Stomach (tissue), 8 donors: ENCODE measurements at regions not wholly inside any gene's neighbourhood (a gene's known extent, or its start where the extent isn't known, plus 50 kb on each side); places are given as distances from the start of the nearest gene placed in this dataset.

Experiments used
- DNase-seq, 2 donors: peaks; one replicate each; pipeline versions ENCODE4 v3.0.0 to v3.0.0-alpha.2; 2013 to 2019
- H3K27ac ChIP-seq, 5 donors: fragments of 200-600 bp in 4 of 5; sonication (generic) in 4 of 5; one replicate each; pipeline ENCODE4 v1.5.1; 2013 to 2019; ENCODE audit warnings: mild to moderate bottlenecking in 1 of 5, moderate library complexity in 1 of 5
- H3K27me3 ChIP-seq, 3 donors: fragments of 200-600 bp; sonication (generic); one replicate each; pipeline ENCODE4 v1.5.1; 2017 to 2019; ENCODE audit warnings: mixed run types in 1 of 3
- H3K36me3 ChIP-seq, 4 donors: fragments of 200-600 bp; sonication (generic); 1 replicate in 3 of 4; 2 replicates in 1 of 4; pipeline ENCODE4 v1.5.1; 2016 to 2019
- H3K4me1 ChIP-seq, 4 donors: fragments of 200-600 bp; sonication (generic); one replicate each; pipeline ENCODE4 v1.5.1; 2016 to 2019
- H3K4me3 ChIP-seq, 4 donors: fragments of 200-600 bp; sonication (generic) in 3 of 4; one replicate each; pipeline ENCODE4 v1.5.1; 2016 to 2019; ENCODE audit warnings: mild to moderate bottlenecking in 1 of 4
- H3K9me3 ChIP-seq, 4 donors: fragments of 200-600 bp; sonication (generic); one replicate each; pipeline ENCODE4 v1.5.1; 2016 to 2019
- EP300 ChIP-seq: sonication (generic); formaldehyde crosslinking; IDR thresholded peaks from one replicate; pipeline ENCODE4 v1.6.1; 2017; ENCODE audit warnings: antibody characterized with exemption
- POLR2A ChIP-seq, 4 donors: fragments of 450-650 bp; IDR thresholded peaks; one replicate each; pipeline ENCODE4 v1.6.1; 2016; ENCODE audit warnings: antibody characterized with exemption in 4 of 4, control low read depth in 2 of 4, mild to moderate bottlenecking in 1 of 4, moderate library complexity in 1 of 4
- POLR2AphosphoS5 ChIP-seq, 3 donors: sonication (generic); formaldehyde crosslinking; IDR thresholded peaks; one replicate each; pipeline ENCODE4 v1.6.1; 2016; ENCODE audit warnings: antibody characterized with exemption in 3 of 3
- WGBS, 5 donors: extraction: QIAGEN DNeasy Blood & Tissue Kit in 3 of 5; methylation state at CpG; one replicate each; pipeline versions ENCODE4 v1.1.5 to v1.1.7; 2013 to 2018; 5-methylcytosine and 5-hydroxymethylcytosine counted together
- intact Hi-C: fragments of 100-400 bp; cut with DNase I; formaldehyde crosslinking; loops from one replicate; pipeline ENCODE4 v1.15.1; 2023; ENCODE audit warnings: low total_unique reads
- TF ChIP-seq, protein P1 (sequence below), 7 experiments: fragments of 450-650 bp in 4 of 7; fragments of 200-600 bp in 3 of 7; sonication (generic) in 3 of 7; IDR thresholded peaks; one replicate each; pipeline ENCODE4 v1.5.1; 2016 to 2019; ENCODE audit warnings: antibody characterized with exemption in 7 of 7, control low read depth in 2 of 7, mild to moderate bottlenecking in 1 of 7
- donor health status: healthy with polysubstance abuse.
- donor health status: Bipolar disorder and iron deficiency.
- donor health status: healthy.

DNA sequence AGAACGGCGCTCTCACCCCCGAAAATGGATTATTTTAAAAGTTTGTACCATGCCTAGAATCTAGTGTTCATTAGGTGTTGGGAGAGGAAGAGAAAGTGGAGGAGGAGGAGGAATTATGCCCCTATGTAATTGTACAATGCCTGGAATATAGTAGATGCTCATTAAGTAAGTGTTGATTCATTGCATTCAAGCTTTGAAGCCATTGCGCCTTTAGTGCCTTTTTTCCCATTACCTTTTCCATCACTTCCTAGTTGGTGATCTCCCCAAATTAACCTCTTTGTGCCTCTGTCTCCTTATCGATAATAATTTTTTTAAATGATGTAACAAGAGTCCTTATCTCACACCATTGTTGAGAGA lies 220.7 kb upstream of the PRICKLE2 start:
- Histone ChIP-seq H3K27me3 (peaks cover 0 to 47% (median 11%) of the 10 kb centered on the region in 3 donors), H3K4me3 (peak overlapping the region in 1 of 4 donors; percentile 56), H3K4me1 (peaks cover 19 to 53% (median 42%) of the 10 kb centered on the region in 4 donors), H3K9me3 (no peaks in the 10 kb centered on the region), H3K27ac (no peak overlapping the region), H3K36me3 (no peaks in the 10 kb centered on the region)
- WGBS, 5 donors, result 72 to 92% (median 76%) methylated on average over 5 of the region's 5 CpGs
- no peak for DNase-seq
- no peak for TF ChIP-seq EP300
- no peak for TF ChIP-seq POLR2AphosphoS5 (IDR thresholded peaks at IDR 0.05)
- TF ChIP-seq, protein P1, sequence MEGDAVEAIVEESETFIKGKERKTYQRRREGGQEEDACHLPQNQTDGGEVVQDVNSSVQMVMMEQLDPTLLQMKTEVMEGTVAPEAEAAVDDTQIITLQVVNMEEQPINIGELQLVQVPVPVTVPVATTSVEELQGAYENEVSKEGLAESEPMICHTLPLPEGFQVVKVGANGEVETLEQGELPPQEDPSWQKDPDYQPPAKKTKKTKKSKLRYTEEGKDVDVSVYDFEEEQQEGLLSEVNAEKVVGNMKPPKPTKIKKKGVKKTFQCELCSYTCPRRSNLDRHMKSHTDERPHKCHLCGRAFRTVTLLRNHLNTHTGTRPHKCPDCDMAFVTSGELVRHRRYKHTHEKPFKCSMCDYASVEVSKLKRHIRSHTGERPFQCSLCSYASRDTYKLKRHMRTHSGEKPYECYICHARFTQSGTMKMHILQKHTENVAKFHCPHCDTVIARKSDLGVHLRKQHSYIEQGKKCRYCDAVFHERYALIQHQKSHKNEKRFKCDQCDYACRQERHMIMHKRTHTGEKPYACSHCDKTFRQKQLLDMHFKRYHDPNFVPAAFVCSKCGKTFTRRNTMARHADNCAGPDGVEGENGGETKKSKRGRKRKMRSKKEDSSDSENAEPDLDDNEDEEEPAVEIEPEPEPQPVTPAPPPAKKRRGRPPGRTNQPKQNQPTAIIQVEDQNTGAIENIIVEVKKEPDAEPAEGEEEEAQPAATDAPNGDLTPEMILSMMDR (IDR thresholded peaks at IDR 0.05), result no peak
- TF ChIP-seq POLR2A (IDR thresholded peaks at IDR 0.05), result no peak
- intact Hi-C loops, result no loop called here

DNA sequence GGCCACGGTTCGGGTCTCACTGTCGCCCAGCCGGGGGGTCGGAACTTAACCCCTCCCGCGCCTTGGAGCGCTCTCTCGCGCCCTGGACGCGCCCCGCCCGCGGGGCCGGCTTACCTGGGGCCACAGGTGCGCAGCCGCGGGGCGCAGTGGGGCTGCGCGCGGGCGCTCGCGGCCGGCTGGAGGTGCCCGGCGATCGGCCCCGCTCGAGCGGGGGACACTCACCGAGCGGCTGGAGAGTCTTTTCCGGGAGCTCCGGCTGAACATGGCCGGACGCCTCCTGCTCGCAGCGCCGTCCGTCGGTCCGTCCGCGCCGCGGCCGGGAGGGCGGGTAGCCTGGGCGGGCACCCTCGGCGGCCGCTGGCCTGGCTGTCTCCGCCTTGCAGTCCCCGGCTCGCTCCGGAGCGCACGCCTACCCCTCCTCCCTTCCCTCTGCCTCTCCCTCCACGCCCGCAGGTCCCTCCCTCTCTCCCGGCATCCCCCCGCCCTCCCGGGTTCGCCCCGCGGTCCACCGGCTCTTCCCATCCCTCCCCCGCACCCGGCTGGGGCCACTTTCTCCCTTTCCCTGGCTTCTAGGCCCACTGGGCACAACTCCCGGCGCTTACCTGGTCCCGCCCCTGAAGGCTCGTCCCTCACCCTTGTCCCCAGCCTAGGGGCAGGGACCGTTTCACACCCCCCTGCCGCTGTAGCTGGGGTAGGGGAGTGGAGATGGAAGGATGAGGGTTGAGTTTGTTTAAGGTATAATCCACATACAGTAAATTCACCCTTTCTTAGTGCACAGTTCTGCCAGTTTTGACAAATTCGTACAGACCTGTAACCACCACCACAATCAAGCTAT lies 220.1 kb upstream of the PRICKLE2 start:
- peak overlapping the region; percentile 30 to 67 (median 55) for H3K27ac ChIP-seq
- peaks cover 0 to 48% (median 11%) of the 10 kb centered on the region in 3 donors for H3K27me3 ChIP-seq
- peak; percentile 60 to 90 for DNase-seq
- 3 to 5% (median 4%) methylated on average over 44 to 79 of the region's 79 CpGs for WGBS, 5 donors
- H3K4me1 ChIP-seq, result peaks cover 22 to 54% (median 44%) of the 10 kb centered on the region in 4 donors
- H3K9me3 ChIP-seq, result no peaks in the 10 kb centered on the region
- TF ChIP-seq, protein P1 (IDR thresholded peaks at IDR 0.05), result no peak
- TF ChIP-seq EP300, result no peak
- peak in 1 of 3 donors; percentile 21 for TF ChIP-seq POLR2AphosphoS5 (IDR thresholded peaks at IDR 0.05)
- no peak for TF ChIP-seq POLR2A (IDR thresholded peaks at IDR 0.05)
- peak overlapping the region; percentile 49 to 65 (median 58) for H3K4me3 ChIP-seq
- H3K36me3 ChIP-seq, result no peaks in the 10 kb centered on the region
- intact Hi-C loops, result no loop called here

DNA sequence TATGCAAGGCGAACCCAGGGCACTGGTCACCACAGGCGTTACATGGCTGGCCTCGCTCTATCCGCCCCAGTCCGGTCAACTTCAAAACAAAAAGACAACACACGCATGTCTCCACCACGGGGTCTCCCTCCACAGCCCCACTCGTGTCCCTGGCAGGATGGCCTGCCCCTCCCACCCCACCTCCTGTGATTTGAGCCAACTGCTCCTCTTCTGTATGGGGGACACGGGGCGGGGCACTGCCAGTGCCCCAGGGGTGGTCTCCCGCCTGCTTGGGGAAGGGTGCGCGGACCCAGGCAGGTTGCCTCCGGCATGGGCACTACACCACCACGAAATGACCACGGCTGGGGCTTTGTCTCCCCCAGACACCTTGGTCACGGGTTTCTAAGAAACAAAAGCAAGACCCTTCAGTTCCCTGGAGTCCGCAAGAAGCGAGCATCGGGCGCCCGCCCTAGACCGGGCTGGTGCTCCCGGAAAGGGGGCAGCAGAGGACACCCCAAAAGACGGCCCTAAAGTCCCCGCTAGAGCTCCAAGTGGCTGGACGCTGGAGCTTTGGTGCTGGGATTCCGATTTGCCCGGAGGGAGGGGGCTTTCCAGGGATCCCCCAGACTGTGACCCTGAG lies 219.3 kb upstream of the PRICKLE2 start:
- peak overlapping the region; percentile 49 to 65 (median 58) for H3K4me3 ChIP-seq
- H3K36me3 ChIP-seq, result no peaks in the 10 kb centered on the region
- intact Hi-C loops, result no loop called here
- no peak for TF ChIP-seq EP300
- no peak for TF ChIP-seq POLR2AphosphoS5 (IDR thresholded peaks at IDR 0.05)
- no peak for TF ChIP-seq POLR2A (IDR thresholded peaks at IDR 0.05)
- TF ChIP-seq, protein P1 (IDR thresholded peaks at IDR 0.05), result no peak
- WGBS, 5 donors, result 11 to 14% (median 13%) methylated on average over 22 to 29 of the region's 29 CpGs
- peaks cover 28 to 57% (median 51%) of the 10 kb centered on the region in 4 donors for H3K4me1 ChIP-seq
- peak in 1 of 2 donors; percentile 54 for DNase-seq
- H3K9me3 ChIP-seq, result no peaks in the 10 kb centered on the region
- peaks cover 0 to 48% (median 11%) of the 10 kb centered on the region in 3 donors for H3K27me3 ChIP-seq
- peak overlapping the region; percentile 30 to 67 (median 55) for H3K27ac ChIP-seq

DNA sequence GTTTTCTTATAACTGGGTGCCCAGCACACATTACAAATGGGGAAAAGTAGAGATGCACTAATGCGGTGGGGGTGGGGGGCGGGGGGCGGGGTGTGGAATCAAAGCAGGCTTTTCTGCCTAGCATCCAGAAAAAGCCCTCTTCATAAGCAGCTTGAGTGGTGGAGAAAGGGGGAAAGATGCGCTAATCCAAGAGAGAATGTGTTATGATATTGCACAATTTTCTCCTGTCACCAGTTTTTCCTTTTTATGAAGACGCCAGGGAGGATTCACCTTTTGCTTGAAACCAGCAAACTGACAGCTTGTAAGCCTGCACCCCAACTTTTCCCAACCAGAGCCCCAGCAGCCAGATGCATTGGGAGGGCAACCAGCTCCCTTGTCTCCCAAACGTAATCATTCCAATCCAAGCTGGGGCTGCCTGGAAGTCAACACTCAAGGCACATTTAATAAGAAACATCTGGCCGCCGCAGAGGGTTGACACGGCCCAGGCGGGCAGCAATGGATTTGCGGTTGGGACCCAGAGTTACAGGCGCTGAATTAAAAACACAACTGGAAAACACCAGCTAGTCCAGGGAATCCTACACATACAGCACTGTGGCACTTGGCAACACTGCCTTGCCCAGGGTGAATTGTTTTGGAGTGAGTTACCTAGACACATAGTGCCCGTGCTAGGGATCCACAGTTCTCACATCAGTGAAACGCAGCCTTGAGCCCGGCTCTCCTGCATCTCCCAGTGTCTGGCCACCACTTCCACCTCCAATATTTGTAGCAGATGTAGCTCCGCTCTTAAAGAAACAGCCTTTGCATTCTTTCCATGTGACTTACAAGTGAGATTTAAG lies 218.5 kb upstream of the PRICKLE2 start:
- TF ChIP-seq EP300 (no peak), POLR2A (IDR thresholded peaks at IDR 0.05) (no peak), POLR2AphosphoS5 (IDR thresholded peaks at IDR 0.05) (no peak)
- TF ChIP-seq, protein P1 (IDR thresholded peaks at IDR 0.05), result no peak
- H3K4me1 ChIP-seq, result peaks cover 28 to 66% (median 53%) of the 10 kb centered on the region in 4 donors
- intact Hi-C loops, result no loop called here
- no peaks in the 10 kb centered on the region for H3K36me3 ChIP-seq
- peak overlapping the region in 3 of 5 donors; percentile 27 to 67 (median 55) for H3K27ac ChIP-seq
- no peaks in the 10 kb centered on the region for H3K9me3 ChIP-seq
- WGBS, 5 donors, result 58 to 65% (median 60%) methylated on average over 13 to 16 of the region's 16 CpGs
- DNase-seq, result peak in 1 of 2 donors; percentile 55
- peaks cover 0 to 48% (median 11%) of the 10 kb centered on the region in 3 donors for H3K27me3 ChIP-seq
- H3K4me3 ChIP-seq, result peak overlapping the region; percentile 49 to 65 (median 58)
